Stimulated activated naive CD4-positive, alpha-beta T cell treated with Interleukin-2 at 50 U/mL for 16 hours (primary cell): ENCODE measurements at regions not wholly inside any gene's neighbourhood (a gene's known extent, or its start where the extent isn't known, plus 50 kb on each side); places are given as distances from the start of the nearest gene placed in this dataset.
"Not testable (repeated sequence)": the region's sequence is repeated elsewhere in the genome, so short reads cannot be mapped to it uniquely, and the experiment has no call there.

Source experiments
- DNase-seq: peaks from one replicate; lab custom pipeline; 2025; lab: John Stamatoyannopoulos, UW

GRCh38 chr1:199920635-199921034, 106.9 kb upstream of the NR5A2 start:
- no peak for DNase-seq

- no peak for DNase-seq
Observed at GRCh38 chr1:199929556-199929955, 98.0 kb upstream of the NR5A2 start.

GRCh38 chr1:199930067-199930466, 97.4 kb upstream of the NR5A2 start:
- DNase-seq = not testable (repeated sequence)

GRCh38 chr1:199931666-199932377, 95.7 kb upstream of the NR5A2 start:
- no peak for DNase-seq

- no peak for DNase-seq
Observed at GRCh38 chr1:199932462-199932861, 95.0 kb upstream of the NR5A2 start.

- no peak for DNase-seq
Observed at GRCh38 chr1:199936441-199936840, 91.1 kb upstream of the NR5A2 start.

- no peak for DNase-seq
Observed at GRCh38 chr1:199937161-199937560, 90.3 kb upstream of the NR5A2 start.

- DNase-seq = no peak
Observed at GRCh38 chr1:199937661-199938060, 89.8 kb upstream of the NR5A2 start.

- DNase-seq = no peak
Observed at GRCh38 chr1:199944986-199945385, 82.5 kb upstream of the NR5A2 start.

GRCh38 chr1:199945591-199945990, 81.9 kb upstream of the NR5A2 start:
- DNase-seq = no peak

- DNase-seq = no peak
Observed at GRCh38 chr1:199946305-199947155, 81.0 kb upstream of the NR5A2 start.

- DNase-seq = no peak
Observed at GRCh38 chr1:199948587-199949280, 78.8 kb upstream of the NR5A2 start.

GRCh38 chr1:199951005-199951404, 76.5 kb upstream of the NR5A2 start:
- DNase-seq = not testable (repeated sequence)

- no peak for DNase-seq
Observed at GRCh38 chr1:199953651-199954050, 73.9 kb upstream of the NR5A2 start.

- no peak for DNase-seq
Observed at GRCh38 chr1:199954699-199955098, 72.8 kb upstream of the NR5A2 start.

- no peak for DNase-seq
Observed at GRCh38 chr1:199955235-199955634, 72.3 kb upstream of the NR5A2 start.

- no peak for DNase-seq
Observed at GRCh38 chr1:199956005-199956404, 71.5 kb upstream of the NR5A2 start.

- DNase-seq = no peak
Observed at GRCh38 chr1:199959033-199959774, 68.3 kb upstream of the NR5A2 start.

- DNase-seq = no peak
Observed at GRCh38 chr1:199959775-199960110, 67.8 kb upstream of the NR5A2 start.

- no peak for DNase-seq
Observed at GRCh38 chr1:199970125-199970524, 57.4 kb upstream of the NR5A2 start.

GRCh38 chr1:199976496-199977144, 50.9 kb upstream of the NR5A2 start:
- DNase-seq = no peak
